DOHH2 (cell line): ENCODE measurements at regions not wholly inside any gene's neighbourhood (a gene's known extent, or its start where the extent isn't known, plus 50 kb on each side); places are given as distances from the start of the nearest gene placed in this dataset.

Experiments used
- H3F3A ChIP-seq: fragments of 200-600 bp; sonication (generic), shearing (Covaris generic); 2 replicates; pipeline ENCODE4 v1.6.0; 2016; ENCODE audit warnings: antibody characterized with exemption, mild to moderate bottlenecking; ENCODE audit not compliant: control insufficient read depth, insufficient read depth
- H3K27ac ChIP-seq: fragments of 200-600 bp; sonication (generic); 2 replicates; pipeline ENCODE4 v1.5.1; 2014; ENCODE audit warnings: low read depth, mild to moderate bottlenecking, low read length, moderate library complexity
- H3K27me3 ChIP-seq: fragments of 200-600 bp; sonication (generic); 2 replicates; pipeline ENCODE4 v1.6.1; 2014; ENCODE audit warnings: mild to moderate bottlenecking, low read length, mixed read lengths; ENCODE audit not compliant: control insufficient read depth
- H3K36me3 ChIP-seq: fragments of 200-600 bp; sonication (generic); 2 replicates; pipeline ENCODE4 v1.6.1; 2014; ENCODE audit warnings: mild to moderate bottlenecking, low read length, moderate library complexity, mixed read lengths; ENCODE audit not compliant: control insufficient read depth
- H3K4me1 ChIP-seq: fragments of 200-600 bp; sonication (generic); 2 replicates; pipeline ENCODE4 v1.6.1; 2014; ENCODE audit warnings: mild to moderate bottlenecking, low read length, mixed read lengths; ENCODE audit not compliant: control insufficient read depth
- H3K4me2 ChIP-seq: fragments of 200-600 bp; sonication (generic); 2 replicates; pipeline ENCODE4 v1.6.0; 2014; ENCODE audit warnings: mild to moderate bottlenecking, low read length, moderate library complexity
- H3K4me3 ChIP-seq: fragments of 200-600 bp; sonication (generic); 2 replicates; pipeline ENCODE4 v1.5.1; 2014; ENCODE audit warnings: mild to moderate bottlenecking, low read length, mixed read lengths
- H3K79me2 ChIP-seq: fragments of 200-600 bp; sonication (generic); 2 replicates; pipeline ENCODE4 v1.6.1; 2014; ENCODE audit warnings: mild to moderate bottlenecking, low read length, mixed read lengths; ENCODE audit not compliant: control insufficient read depth
- H3K9me2 ChIP-seq: fragments of 200-600 bp; sonication (generic); replicated peaks from 2 replicates; pipeline ENCODE4 v1.6.1; 2014; ENCODE audit warnings: mild to moderate bottlenecking, low read length, mixed read lengths; ENCODE audit not compliant: control insufficient read depth
- H3K9me3 ChIP-seq: fragments of 200-600 bp; sonication (generic); 2 replicates; pipeline ENCODE4 v1.6.1; 2014; ENCODE audit warnings: antibody characterized with exemption, low read length, mixed read lengths; ENCODE audit not compliant: control insufficient read depth, insufficient read depth
- H4K20me1 ChIP-seq: fragments of 200-600 bp; sonication (generic); 2 replicates; pipeline ENCODE4 v1.6.0; 2014; ENCODE audit warnings: low read depth, mild to moderate bottlenecking, antibody characterized with exemption, low read length, moderate library complexity; ENCODE audit not compliant: control insufficient read depth, insufficient read depth
- EZH2phosphoT487 ChIP-seq: fragments of 200-600 bp; sonication (generic); IDR thresholded peaks from 2 replicates; pipeline ENCODE4 v1.6.1; 2017; ENCODE audit warnings: borderline replicate concordance, mild to moderate bottlenecking, antibody characterized with exemption, low read length, moderate library complexity, mixed read lengths
- TF ChIP-seq, protein P1 (sequence below): fragments of 200-600 bp; sonication (generic); IDR thresholded peaks from one replicate; pipeline ENCODE4 v1.5.1; 2014; ENCODE audit warnings: antibody characterized with exemption, mild to moderate bottlenecking, low read depth, low read length; ENCODE audit not compliant: poor library complexity, severe bottlenecking

DNA sequence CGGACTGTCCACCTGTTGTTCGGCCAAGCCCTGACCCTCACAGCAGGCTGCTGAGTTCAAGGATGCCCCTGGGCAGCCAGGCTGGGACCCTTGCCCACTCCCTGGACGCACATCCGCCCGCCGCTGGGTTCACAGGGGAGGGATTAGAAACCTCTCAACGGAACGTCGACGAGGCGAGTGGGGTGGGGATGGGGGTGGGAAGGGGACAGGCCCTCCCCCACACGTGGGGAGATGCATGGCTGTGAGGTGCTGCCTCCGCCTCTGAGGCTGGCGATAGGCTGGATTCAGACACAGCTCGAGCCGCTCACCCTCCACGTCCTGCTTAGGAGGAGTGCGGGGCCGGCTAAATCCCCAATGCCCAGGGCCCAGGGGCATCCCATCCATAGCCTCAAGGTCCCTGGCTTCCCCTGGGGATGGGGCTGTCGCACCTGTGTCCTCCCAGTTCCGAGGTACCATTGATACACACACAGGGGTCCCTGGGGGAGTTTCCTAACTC lies 90.6 kb upstream of the BHLHE23 start:
- Histone ChIP-seq H3K27ac (no peak overlapping the region), H3K9me2 (no peaks in the 10 kb centered on the region), H3K4me3 (no peak overlapping the region), H3K27me3 (peaks cover 8% of the 10 kb centered on the region; the same call in 1 of the 2 replicates), H3K4me2 (no peak overlapping the region), H3K9me3 (peaks cover 8% of the 10 kb centered on the region), H3K36me3 (no peaks in the 10 kb centered on the region), H3K79me2 (no peaks in the 10 kb centered on the region), H4K20me1 (no peaks in the 10 kb centered on the region), H3K4me1 (no peaks in the 10 kb centered on the region), H3F3A (no peaks in the 10 kb centered on the region)
- no peak for TF ChIP-seq EZH2phosphoT487
- TF ChIP-seq, protein P1, sequence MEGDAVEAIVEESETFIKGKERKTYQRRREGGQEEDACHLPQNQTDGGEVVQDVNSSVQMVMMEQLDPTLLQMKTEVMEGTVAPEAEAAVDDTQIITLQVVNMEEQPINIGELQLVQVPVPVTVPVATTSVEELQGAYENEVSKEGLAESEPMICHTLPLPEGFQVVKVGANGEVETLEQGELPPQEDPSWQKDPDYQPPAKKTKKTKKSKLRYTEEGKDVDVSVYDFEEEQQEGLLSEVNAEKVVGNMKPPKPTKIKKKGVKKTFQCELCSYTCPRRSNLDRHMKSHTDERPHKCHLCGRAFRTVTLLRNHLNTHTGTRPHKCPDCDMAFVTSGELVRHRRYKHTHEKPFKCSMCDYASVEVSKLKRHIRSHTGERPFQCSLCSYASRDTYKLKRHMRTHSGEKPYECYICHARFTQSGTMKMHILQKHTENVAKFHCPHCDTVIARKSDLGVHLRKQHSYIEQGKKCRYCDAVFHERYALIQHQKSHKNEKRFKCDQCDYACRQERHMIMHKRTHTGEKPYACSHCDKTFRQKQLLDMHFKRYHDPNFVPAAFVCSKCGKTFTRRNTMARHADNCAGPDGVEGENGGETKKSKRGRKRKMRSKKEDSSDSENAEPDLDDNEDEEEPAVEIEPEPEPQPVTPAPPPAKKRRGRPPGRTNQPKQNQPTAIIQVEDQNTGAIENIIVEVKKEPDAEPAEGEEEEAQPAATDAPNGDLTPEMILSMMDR, result no peak

DNA sequence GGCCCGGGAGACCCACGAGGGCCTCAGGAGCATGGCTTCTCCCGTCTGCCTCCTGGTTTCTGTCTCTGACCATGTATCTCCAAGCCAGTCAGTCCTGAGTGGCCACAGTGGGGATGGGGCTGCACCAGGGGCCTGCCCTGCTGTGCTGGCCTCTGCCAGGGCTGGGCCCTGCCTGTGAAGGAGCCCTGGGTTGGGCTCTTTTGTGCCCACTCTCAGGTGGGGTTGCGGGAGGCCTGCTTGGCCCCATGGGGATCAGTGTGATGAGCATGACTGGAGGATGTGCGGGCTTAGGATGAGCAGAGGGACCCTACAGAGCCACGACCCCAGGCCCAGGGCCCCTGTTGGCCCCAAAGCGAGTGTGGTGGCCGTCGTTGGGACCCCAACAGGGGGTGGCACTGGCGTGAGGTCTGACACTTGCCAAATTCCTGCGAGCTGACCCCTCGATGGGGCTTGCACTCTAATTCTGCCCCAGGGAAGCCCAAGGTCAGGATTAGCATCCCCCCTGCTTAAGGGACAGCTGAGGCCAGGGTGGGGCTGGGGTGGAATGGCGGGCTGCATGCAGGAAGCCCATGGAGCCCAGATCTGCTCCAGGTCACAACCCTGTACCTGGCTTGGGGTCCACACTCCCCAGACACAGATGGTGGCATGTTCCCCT lies 90.0 kb upstream of the BHLHE23 start:
- H3K27me3 ChIP-seq, result peaks cover 4% of the 10 kb centered on the region; the same call in 1 of the 2 replicates
- H3K27ac ChIP-seq, result no peak overlapping the region
- peaks cover 2% of the 10 kb centered on the region for H3K9me3 ChIP-seq
- H4K20me1 ChIP-seq, result no peaks in the 10 kb centered on the region
- H3K79me2 ChIP-seq, result no peaks in the 10 kb centered on the region
- no peaks in the 10 kb centered on the region for H3F3A ChIP-seq
- H3K36me3 ChIP-seq, result no peaks in the 10 kb centered on the region
- no peak overlapping the region for H3K4me3 ChIP-seq
- no peaks in the 10 kb centered on the region for H3K9me2 ChIP-seq
- no peak overlapping the region for H3K4me2 ChIP-seq
- H3K4me1 ChIP-seq, result no peaks in the 10 kb centered on the region
- no peak for TF ChIP-seq EZH2phosphoT487
- TF ChIP-seq, protein P1, result no peak

DNA sequence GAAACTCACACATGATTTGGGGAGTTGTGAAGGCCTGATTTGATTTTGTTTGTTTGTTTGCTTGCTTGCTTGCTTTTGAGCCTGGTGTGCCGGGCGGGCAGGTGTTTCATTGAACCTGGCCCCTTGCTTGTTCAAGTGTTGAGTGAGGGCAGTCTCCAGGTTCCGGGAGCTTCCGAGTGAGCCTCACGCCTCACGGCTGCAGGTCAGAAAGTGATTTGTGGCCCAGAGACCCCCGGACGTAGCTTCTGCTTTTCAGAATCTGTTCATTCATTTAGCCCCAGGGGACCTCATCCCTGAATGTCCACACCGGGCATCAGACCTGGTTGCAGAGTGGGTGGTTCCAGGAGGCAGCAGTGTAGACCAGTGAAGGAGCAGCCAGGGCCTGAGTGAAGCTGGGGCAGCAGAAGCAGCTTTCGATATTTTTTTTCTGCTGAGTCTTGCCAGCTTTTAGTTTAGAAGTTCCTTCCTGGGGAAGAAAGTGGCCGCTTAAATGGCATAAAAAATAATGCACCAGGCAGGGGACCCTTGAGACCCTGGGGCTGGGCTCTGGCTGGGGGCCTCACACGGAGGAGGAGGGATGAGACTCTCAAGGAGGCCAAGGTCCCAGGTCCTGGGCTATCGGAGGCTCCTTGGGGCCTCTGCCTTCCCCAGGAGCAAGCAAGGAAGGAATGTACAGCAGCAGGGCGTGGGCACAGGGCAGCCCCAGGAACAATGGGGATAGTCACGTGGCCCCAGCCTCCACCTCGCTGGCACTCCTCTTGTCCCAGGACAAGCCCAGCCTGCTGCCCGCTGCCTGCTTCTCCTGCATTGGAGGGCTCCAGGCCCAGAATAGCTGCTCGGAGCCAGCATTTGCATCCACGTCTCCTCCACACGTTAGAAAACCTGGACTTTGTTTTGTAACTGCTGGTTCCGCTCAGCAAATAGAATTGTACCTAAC lies 89.2 kb upstream of the BHLHE23 start:
- H3K4me2 ChIP-seq, result no peak overlapping the region
- no peak overlapping the region for H3K27ac ChIP-seq
- no peaks in the 10 kb centered on the region for H3K79me2 ChIP-seq
- no peaks in the 10 kb centered on the region for H3F3A ChIP-seq
- H3K9me3 ChIP-seq, result no peaks in the 10 kb centered on the region
- no peaks in the 10 kb centered on the region for H3K4me1 ChIP-seq
- no peaks in the 10 kb centered on the region for H4K20me1 ChIP-seq
- H3K36me3 ChIP-seq, result no peaks in the 10 kb centered on the region
- TF ChIP-seq, protein P1, result no peak
- no peak for TF ChIP-seq EZH2phosphoT487
- no peaks in the 10 kb centered on the region for H3K9me2 ChIP-seq
- peaks cover 3% of the 10 kb centered on the region; the same call in 1 of the 2 replicates for H3K27me3 ChIP-seq
- no peak overlapping the region for H3K4me3 ChIP-seq
